Skeletal muscle cell (primary cell): ENCODE measurements at regions not wholly inside any gene's neighbourhood (a gene's known extent, or its start where the extent isn't known, plus 50 kb on each side); places are given as distances from the start of the nearest gene placed in this dataset.
"Not testable (repeated sequence)": the region's sequence is repeated elsewhere in the genome, so short reads cannot be mapped to it uniquely, and the experiment has no call there.

Experiments
- DNase-seq: peaks from one replicate; pipeline ENCODE4 v3.0.0-alpha.2; 2010; ENCODE audit warnings: low read depth
- H3K4me3 ChIP-seq: 2 replicates; pipeline ENCODE4 v1.5.1; 2011; ENCODE audit warnings: low read depth, mild to moderate bottlenecking, control low read depth, low read length, moderate library complexity

GRCh38 chr5:162852134-162852533 is 585.3 kb upstream of the CCNG1 start:
- no peak overlapping the region for H3K4me3 ChIP-seq
- no peak for DNase-seq

GRCh38 chr5:162858770-162859169 is 578.6 kb upstream of the CCNG1 start:
- no peak overlapping the region for H3K4me3 ChIP-seq
- DNase-seq = no peak

- no peak overlapping the region for H3K4me3 ChIP-seq
- DNase-seq = no peak
These were observed 566.4 kb upstream of the CCNG1 start for GRCh38 chr5:162870966-162871365.

GRCh38 chr5:162882629-162883028 is 554.8 kb upstream of the CCNG1 start:
- no peak for DNase-seq
- no peak overlapping the region for H3K4me3 ChIP-seq

GRCh38 chr5:162886717-162887116 is 550.7 kb upstream of the CCNG1 start:
- DNase-seq = no peak
- no peak overlapping the region for H3K4me3 ChIP-seq

GRCh38 chr5:162888268-162888667 is 549.1 kb upstream of the CCNG1 start:
- DNase-seq = no peak
- no peak overlapping the region for H3K4me3 ChIP-seq

- H3K4me3 ChIP-seq = no peak overlapping the region
- no peak for DNase-seq
These were observed 525.5 kb upstream of the CCNG1 start for GRCh38 chr5:162911873-162912272.

- no peak overlapping the region for H3K4me3 ChIP-seq
- DNase-seq = no peak
These were observed 521.0 kb upstream of the CCNG1 start for GRCh38 chr5:162916368-162916767.

GRCh38 chr5:162929104-162929503 is 508.3 kb upstream of the CCNG1 start:
- no peak for DNase-seq
- H3K4me3 ChIP-seq = no peak overlapping the region

GRCh38 chr5:162931501-162931900 is 505.9 kb upstream of the CCNG1 start:
- no peak for DNase-seq
- H3K4me3 ChIP-seq = no peak overlapping the region

GRCh38 chr5:162939991-162940390 is 497.4 kb upstream of the CCNG1 start:
- H3K4me3 ChIP-seq = no peak overlapping the region
- DNase-seq = no peak

GRCh38 chr5:162948677-162949076 is 488.7 kb upstream of the CCNG1 start:
- DNase-seq = no peak
- no peak overlapping the region for H3K4me3 ChIP-seq

GRCh38 chr5:162956570-162956969 is 480.8 kb upstream of the CCNG1 start:
- no peak for DNase-seq
- no peak overlapping the region for H3K4me3 ChIP-seq

- not testable (repeated sequence) for H3K4me3 ChIP-seq
These were observed 473.3 kb upstream of the CCNG1 start for GRCh38 chr5:162964144-162964543.

GRCh38 chr5:162990063-162990462 is 447.3 kb upstream of the CCNG1 start:
- no peak overlapping the region for H3K4me3 ChIP-seq
- DNase-seq = no peak

More at GRCh38 chr5:162964144-162964543, 473.3 kb upstream of the CCNG1 start:
- DNase-seq = not testable (repeated sequence)

GRCh38 chr5:162990856-162991497 is 446.4 kb upstream of the CCNG1 start:
- DNase-seq = no peak
- H3K4me3 ChIP-seq = no peak overlapping the region

- no peak for DNase-seq
- H3K4me3 ChIP-seq = no peak overlapping the region
These were observed 441.8 kb upstream of the CCNG1 start for GRCh38 chr5:162995568-162995967.

- no peak for DNase-seq
- no peak overlapping the region for H3K4me3 ChIP-seq
These were observed 441.3 kb upstream of the CCNG1 start for GRCh38 chr5:162996053-162996452.

- no peak overlapping the region for H3K4me3 ChIP-seq
These were observed 431.4 kb upstream of the CCNG1 start for GRCh38 chr5:163005949-163006348.

GRCh38 chr5:163022582-163023128 is 414.7 kb upstream of the CCNG1 start:
- no peak for DNase-seq
- no peak overlapping the region for H3K4me3 ChIP-seq

More at GRCh38 chr5:163005949-163006348, 431.4 kb upstream of the CCNG1 start:
- DNase-seq = no peak

- no peak overlapping the region for H3K4me3 ChIP-seq
- DNase-seq = no peak
These were observed 413.5 kb upstream of the CCNG1 start for GRCh38 chr5:163023846-163024245.
